ENCODE measurements at regions not wholly inside any gene's neighbourhood (a gene's known extent, or its start where the extent isn't known, plus 50 kb on each side); places are given as distances from the start of the nearest gene placed in this dataset.

DNA sequence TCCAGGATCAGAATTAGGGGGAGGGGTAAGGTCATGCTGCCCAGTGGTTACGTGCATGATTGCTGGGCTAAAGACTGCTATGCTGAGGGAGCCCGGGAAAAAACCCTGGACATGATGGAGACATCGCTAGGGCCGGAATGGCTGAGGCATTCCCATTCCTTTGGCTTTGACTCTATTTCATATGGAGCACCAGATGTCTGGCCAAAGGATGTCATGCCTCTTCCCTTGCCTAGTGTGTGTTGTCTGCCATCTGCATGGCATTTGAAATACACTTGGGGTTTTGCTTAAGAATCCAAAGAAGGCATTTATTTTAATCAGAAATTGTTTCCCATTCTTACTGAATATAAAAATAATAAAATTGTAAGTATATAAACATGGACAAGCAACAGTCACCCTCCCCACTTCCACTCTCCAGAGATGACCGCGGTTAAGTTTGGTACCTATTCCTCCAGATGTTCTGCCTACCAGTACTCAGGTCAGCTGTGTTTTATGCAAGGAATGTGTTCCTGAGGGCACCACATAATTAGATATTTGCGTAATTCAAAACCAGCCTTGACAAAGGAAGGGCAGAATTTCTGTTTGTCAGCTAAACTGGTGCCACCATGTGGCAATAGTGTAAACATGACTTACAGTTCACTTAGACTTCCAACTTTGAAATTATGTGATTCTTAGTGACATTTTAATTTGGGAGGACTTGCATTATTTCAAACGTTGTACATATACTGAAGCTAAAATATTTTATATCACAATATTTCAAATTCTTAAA lies 105.9 kb downstream of the CT47B1 start:
- no peak overlapping the region for H3K27ac ChIP-seq (ENCODE audit: low read depth in 1 of 2, low read length in 2 of 2)
- no peaks in the 10 kb centered on the region for H3K9me3 Mint-ChIP-seq
- H3K27me3 ChIP-seq (ENCODE audit: control insufficient read depth in 2 of 2, insufficient read depth in 2 of 2, low read length in 2 of 2): no peaks in the 10 kb centered on the region
- intact Hi-C loops (cut with micrococcal nuclease): no loop called here
- H3K79me2 ChIP-seq (ENCODE audit: insufficient read depth, low read length): no peaks in the 10 kb centered on the region
- H3K4me3 Mint-ChIP-seq: no peak overlapping the region
- H3K36me3 ChIP-seq (replicated peaks in 1 of 2; ENCODE audit: control insufficient read depth in 1 of 2, insufficient read depth in 2 of 2, low read length in 2 of 2): no peaks in the 10 kb centered on the region
- H3K4me1 ChIP-seq (ENCODE audit: control insufficient read depth in 1 of 2, insufficient read depth in 2 of 2, low read length in 2 of 2): peaks cover 0 to 12% of the 10 kb centered on the region in 2 donors
- peaks cover 0 to 2% (median 0%) of the 10 kb centered on the region in 3 donors for H3K27me3 Mint-ChIP-seq (ENCODE audit: low read depth in 3 of 3)
- H3K9ac ChIP-seq (ENCODE audit: insufficient read depth, low read length, poor library complexity, severe bottlenecking): no peak overlapping the region
- TF ChIP-seq, protein P1, sequence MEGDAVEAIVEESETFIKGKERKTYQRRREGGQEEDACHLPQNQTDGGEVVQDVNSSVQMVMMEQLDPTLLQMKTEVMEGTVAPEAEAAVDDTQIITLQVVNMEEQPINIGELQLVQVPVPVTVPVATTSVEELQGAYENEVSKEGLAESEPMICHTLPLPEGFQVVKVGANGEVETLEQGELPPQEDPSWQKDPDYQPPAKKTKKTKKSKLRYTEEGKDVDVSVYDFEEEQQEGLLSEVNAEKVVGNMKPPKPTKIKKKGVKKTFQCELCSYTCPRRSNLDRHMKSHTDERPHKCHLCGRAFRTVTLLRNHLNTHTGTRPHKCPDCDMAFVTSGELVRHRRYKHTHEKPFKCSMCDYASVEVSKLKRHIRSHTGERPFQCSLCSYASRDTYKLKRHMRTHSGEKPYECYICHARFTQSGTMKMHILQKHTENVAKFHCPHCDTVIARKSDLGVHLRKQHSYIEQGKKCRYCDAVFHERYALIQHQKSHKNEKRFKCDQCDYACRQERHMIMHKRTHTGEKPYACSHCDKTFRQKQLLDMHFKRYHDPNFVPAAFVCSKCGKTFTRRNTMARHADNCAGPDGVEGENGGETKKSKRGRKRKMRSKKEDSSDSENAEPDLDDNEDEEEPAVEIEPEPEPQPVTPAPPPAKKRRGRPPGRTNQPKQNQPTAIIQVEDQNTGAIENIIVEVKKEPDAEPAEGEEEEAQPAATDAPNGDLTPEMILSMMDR (IDR thresholded peaks at IDR 0.05): peak; percentile 20
- H3K27ac Mint-ChIP-seq: peak overlapping the region in 1 of 7 donors; percentile 43
- no peak overlapping the region for H3K4me2 ChIP-seq (replicated peaks; ENCODE audit: extremely low read depth, low read length, poor library complexity, severe bottlenecking)
- no peaks in the 10 kb centered on the region for H3K36me3 Mint-ChIP-seq
- no peaks in the 10 kb centered on the region for H3K9me3 ChIP-seq (replicated peaks in 1 of 2; ENCODE audit: control insufficient read depth in 1 of 2, insufficient read depth in 1 of 2, low read length in 2 of 2)
- peaks cover 32% of the 10 kb centered on the region for H3K4me1 Mint-ChIP-seq
- no peak for DNase-seq
- H2AFZ ChIP-seq (ENCODE audit: insufficient read depth, low read depth, low read length, poor library complexity, severe bottlenecking): no peak overlapping the region
- 100% methylated on average over 1 of the region's 8 CpGs for WGBS (ENCODE audit: insufficient coverage)
- no peak overlapping the region for H3K4me3 ChIP-seq (replicated peaks in 1 of 3; ENCODE audit: low read depth in 2 of 3, low read length in 3 of 3)
- H4K20me1 ChIP-seq (ENCODE audit: insufficient read depth, low read length): no peaks in the 10 kb centered on the region

DNA sequence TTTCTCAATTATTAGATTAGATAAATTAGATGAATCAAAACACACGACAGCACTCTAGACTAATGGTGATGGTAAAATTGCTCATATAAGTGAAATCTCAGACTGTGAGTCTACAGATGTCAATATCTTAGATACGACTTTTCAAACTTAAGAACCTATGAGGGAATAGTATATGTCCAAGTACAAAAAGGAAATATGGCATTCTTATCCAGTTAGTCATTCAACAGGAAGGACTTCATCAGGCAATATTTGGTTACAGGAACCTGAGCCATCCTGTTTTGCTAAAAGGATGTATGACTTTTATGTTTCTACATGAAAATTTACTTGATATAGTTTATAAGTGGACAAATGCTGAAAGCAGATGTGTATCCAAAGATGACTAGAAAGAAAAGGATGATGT lies 107.0 kb downstream of the CT47B1 start:
- H3K79me2 ChIP-seq (ENCODE audit: insufficient read depth, low read length): no peaks in the 10 kb centered on the region
- peaks cover 0 to 5% (median 0%) of the 10 kb centered on the region in 3 donors for H3K27me3 Mint-ChIP-seq (ENCODE audit: low read depth in 3 of 3)
- H3K36me3 Mint-ChIP-seq: no peaks in the 10 kb centered on the region
- H3K27me3 ChIP-seq (ENCODE audit: control insufficient read depth in 2 of 2, insufficient read depth in 2 of 2, low read length in 2 of 2): no peaks in the 10 kb centered on the region
- H3K9ac ChIP-seq (ENCODE audit: insufficient read depth, low read length, poor library complexity, severe bottlenecking): no peak overlapping the region
- no CpG with 5 or more reads among the region's 2 CpGs for WGBS (ENCODE audit: insufficient coverage)
- no peaks in the 10 kb centered on the region for H3K9me3 Mint-ChIP-seq
- H3K4me1 ChIP-seq (ENCODE audit: control insufficient read depth in 1 of 2, insufficient read depth in 2 of 2, low read length in 2 of 2): peaks cover 0 to 12% of the 10 kb centered on the region in 2 donors
- no peaks in the 10 kb centered on the region for H3K9me3 ChIP-seq (replicated peaks in 1 of 2; ENCODE audit: control insufficient read depth in 1 of 2, insufficient read depth in 1 of 2, low read length in 2 of 2)
- no peak overlapping the region for H3K4me3 ChIP-seq (replicated peaks in 1 of 3; ENCODE audit: low read depth in 2 of 3, low read length in 3 of 3)
- H3K36me3 ChIP-seq (replicated peaks in 1 of 2; ENCODE audit: control insufficient read depth in 1 of 2, insufficient read depth in 2 of 2, low read length in 2 of 2): no peaks in the 10 kb centered on the region
- DNase-seq: no peak
- no peak overlapping the region for H3K27ac ChIP-seq (ENCODE audit: low read depth in 1 of 2, low read length in 2 of 2)
- H4K20me1 ChIP-seq (ENCODE audit: insufficient read depth, low read length): no peaks in the 10 kb centered on the region
- H3K4me2 ChIP-seq (replicated peaks; ENCODE audit: extremely low read depth, low read length, poor library complexity, severe bottlenecking): no peak overlapping the region
- no peak overlapping the region for H3K27ac Mint-ChIP-seq
- H2AFZ ChIP-seq (ENCODE audit: insufficient read depth, low read depth, low read length, poor library complexity, severe bottlenecking): no peak overlapping the region
- no peak overlapping the region for H3K4me3 Mint-ChIP-seq
- TF ChIP-seq, protein P1 (IDR thresholded peaks at IDR 0.05): no peak
- intact Hi-C loops (cut with micrococcal nuclease): no loop called here
- H3K4me1 Mint-ChIP-seq: peaks cover 23% of the 10 kb centered on the region

Data from CD14-positive monocyte (primary cell).